ENCODE measurements at regions not wholly inside any gene's neighbourhood (a gene's known extent, or its start where the extent isn't known, plus 50 kb on each side); places are given as distances from the start of the nearest gene placed in this dataset.

GRCh38 chr2:144071461-144071860 lies 448.5 kb downstream of the ZEB2 start:
- DNase-seq = no peak

GRCh38 chr2:144067506-144067905 lies 452.4 kb downstream of the ZEB2 start:
- no peak for DNase-seq

GRCh38 chr2:144063602-144064001 lies 456.3 kb downstream of the ZEB2 start:
- DNase-seq = no peak

GRCh38 chr2:144054911-144055310 lies 465.0 kb downstream of the ZEB2 start:
- no peak for DNase-seq

- DNase-seq = no peak
Observed at GRCh38 chr2:144052083-144052482, 467.8 kb downstream of the ZEB2 start.

GRCh38 chr2:144049137-144049536 lies 470.8 kb downstream of the ZEB2 start:
- DNase-seq = no peak

- DNase-seq = no peak
Observed at GRCh38 chr2:144048631-144049060, 471.3 kb downstream of the ZEB2 start.

GRCh38 chr2:144042751-144043150 lies 477.2 kb downstream of the ZEB2 start:
- no peak for DNase-seq

GRCh38 chr2:144041612-144042011 lies 478.3 kb downstream of the ZEB2 start:
- DNase-seq = no peak

GRCh38 chr2:144040834-144041233 lies 479.1 kb downstream of the ZEB2 start:
- DNase-seq = no peak

- no peak for DNase-seq
Observed at GRCh38 chr2:144032566-144032965, 487.4 kb downstream of the ZEB2 start.

GRCh38 chr2:144030791-144031190 lies 489.1 kb downstream of the ZEB2 start:
- DNase-seq = no peak

GRCh38 chr2:144027593-144027992 lies 492.3 kb downstream of the ZEB2 start:
- no peak for DNase-seq

- DNase-seq = no peak
Observed at GRCh38 chr2:144026753-144027152, 493.2 kb downstream of the ZEB2 start.

- DNase-seq = no peak
Observed at GRCh38 chr2:144020047-144020446, 499.9 kb downstream of the ZEB2 start.

GRCh38 chr2:144015655-144016245 lies 504.2 kb downstream of the ZEB2 start:
- no peak for DNase-seq

- no peak for DNase-seq
Observed at GRCh38 chr2:144015036-144015435, 504.9 kb downstream of the ZEB2 start.

- DNase-seq = no peak
Observed at GRCh38 chr2:144014103-144014502, 505.8 kb downstream of the ZEB2 start.

GRCh38 chr2:144012304-144012703 lies 507.6 kb downstream of the ZEB2 start:
- no peak for DNase-seq

GRCh38 chr2:144011553-144011952 lies 508.4 kb downstream of the ZEB2 start:
- no peak for DNase-seq

GRCh38 chr2:144011098-144011497 lies 508.8 kb downstream of the ZEB2 start:
- DNase-seq = no peak

GRCh38 chr2:144010096-144010836 lies 509.7 kb downstream of the ZEB2 start:
- no peak for DNase-seq

GRCh38 chr2:144006139-144006538 lies 513.8 kb downstream of the ZEB2 start:
- DNase-seq = no peak

GRCh38 chr2:144004742-144005141 lies 515.2 kb downstream of the ZEB2 start:
- no peak for DNase-seq

All from SHP77 (cell line).